ENCODE measurements at regions not wholly inside any gene's neighbourhood (a gene's known extent, or its start where the extent isn't known, plus 50 kb on each side); places are given as distances from the start of the nearest gene placed in this dataset.

DNA sequence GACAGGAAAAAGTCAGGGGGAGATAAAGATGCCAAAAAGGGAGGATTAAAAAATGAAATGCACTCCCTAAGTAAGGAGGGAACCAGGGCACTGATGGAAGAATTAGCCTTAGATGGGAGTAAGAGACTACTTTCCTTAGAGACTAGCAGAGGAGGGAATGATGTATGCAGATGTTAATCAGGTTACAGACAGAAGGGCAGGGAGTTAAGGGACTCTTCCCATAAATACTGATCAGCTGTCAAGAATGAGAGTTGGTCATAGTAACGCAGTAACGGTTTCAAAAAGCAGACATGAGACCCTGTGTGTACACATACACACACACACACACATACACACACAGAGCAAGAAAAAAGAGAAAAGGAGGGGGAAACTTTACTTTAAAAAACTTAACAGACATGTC lies 93.4 kb downstream of the PHLDA1 start:
- TF ChIP-seq, protein P1, sequence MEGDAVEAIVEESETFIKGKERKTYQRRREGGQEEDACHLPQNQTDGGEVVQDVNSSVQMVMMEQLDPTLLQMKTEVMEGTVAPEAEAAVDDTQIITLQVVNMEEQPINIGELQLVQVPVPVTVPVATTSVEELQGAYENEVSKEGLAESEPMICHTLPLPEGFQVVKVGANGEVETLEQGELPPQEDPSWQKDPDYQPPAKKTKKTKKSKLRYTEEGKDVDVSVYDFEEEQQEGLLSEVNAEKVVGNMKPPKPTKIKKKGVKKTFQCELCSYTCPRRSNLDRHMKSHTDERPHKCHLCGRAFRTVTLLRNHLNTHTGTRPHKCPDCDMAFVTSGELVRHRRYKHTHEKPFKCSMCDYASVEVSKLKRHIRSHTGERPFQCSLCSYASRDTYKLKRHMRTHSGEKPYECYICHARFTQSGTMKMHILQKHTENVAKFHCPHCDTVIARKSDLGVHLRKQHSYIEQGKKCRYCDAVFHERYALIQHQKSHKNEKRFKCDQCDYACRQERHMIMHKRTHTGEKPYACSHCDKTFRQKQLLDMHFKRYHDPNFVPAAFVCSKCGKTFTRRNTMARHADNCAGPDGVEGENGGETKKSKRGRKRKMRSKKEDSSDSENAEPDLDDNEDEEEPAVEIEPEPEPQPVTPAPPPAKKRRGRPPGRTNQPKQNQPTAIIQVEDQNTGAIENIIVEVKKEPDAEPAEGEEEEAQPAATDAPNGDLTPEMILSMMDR (IDR thresholded peaks at IDR 0.05), result no peak
- TF ChIP-seq POLR2A (IDR thresholded peaks at IDR 0.05) (no peak), POLR2AphosphoS5 (IDR thresholded peaks at IDR 0.05) (no peak)

Data from prostate gland (tissue), 2 donors.